GM21529 (cell line): ENCODE measurements at regions not wholly inside any gene's neighbourhood (a gene's known extent, or its start where the extent isn't known, plus 50 kb on each side); places are given as distances from the start of the nearest gene placed in this dataset.
"Not testable (repeated sequence)": the region's sequence is repeated elsewhere in the genome, so short reads cannot be mapped to it uniquely, and the experiment has no call there.

ENCODE experiments used
- ATAC-seq: cut with Tn5 transposase; IDR thresholded peaks from one replicate; pipeline ENCODE4 v1.9.1; 2021; ENCODE audit not compliant: unreplicated experiment

DNA sequence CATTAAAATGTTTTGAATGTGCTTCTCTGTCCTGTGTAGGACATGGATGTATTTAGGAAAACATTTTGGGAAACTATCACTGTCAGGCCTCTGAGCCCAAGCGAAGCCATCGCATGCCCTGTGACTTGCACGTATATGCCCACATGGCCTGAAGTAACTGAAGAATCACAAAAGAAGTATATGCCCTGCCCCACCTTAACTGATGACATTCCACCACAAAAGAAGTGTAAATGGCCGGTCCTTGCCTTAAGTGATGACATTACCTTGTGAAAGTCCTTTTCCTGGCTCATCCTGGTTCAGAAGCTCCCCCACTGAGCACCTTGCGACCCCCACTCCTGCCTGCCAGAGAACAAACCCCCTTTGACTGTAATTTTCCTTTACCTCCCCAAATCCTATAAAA lies 191.1 kb upstream of the MEIS1 start:
- not testable (repeated sequence) for ATAC-seq

DNA sequence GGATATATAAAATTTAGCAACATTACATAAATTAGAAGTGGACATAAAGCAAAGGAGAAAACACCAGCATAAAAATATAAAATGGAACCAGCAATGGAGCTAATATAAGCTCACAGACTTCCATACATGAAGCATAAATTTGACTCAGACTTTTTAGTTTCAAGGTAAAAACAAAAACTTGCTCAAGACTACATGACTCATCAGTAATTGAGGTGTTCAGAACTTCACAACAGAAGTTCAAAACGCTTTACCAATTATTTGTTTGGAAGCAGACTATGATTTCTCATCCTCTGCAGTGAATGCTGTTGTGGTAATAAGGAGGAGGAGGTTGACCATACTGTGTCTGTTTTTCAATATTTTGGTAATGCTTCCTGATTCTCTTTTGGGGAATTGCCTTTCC lies 192.0 kb upstream of the MEIS1 start:
- ATAC-seq = not testable (repeated sequence)

DNA sequence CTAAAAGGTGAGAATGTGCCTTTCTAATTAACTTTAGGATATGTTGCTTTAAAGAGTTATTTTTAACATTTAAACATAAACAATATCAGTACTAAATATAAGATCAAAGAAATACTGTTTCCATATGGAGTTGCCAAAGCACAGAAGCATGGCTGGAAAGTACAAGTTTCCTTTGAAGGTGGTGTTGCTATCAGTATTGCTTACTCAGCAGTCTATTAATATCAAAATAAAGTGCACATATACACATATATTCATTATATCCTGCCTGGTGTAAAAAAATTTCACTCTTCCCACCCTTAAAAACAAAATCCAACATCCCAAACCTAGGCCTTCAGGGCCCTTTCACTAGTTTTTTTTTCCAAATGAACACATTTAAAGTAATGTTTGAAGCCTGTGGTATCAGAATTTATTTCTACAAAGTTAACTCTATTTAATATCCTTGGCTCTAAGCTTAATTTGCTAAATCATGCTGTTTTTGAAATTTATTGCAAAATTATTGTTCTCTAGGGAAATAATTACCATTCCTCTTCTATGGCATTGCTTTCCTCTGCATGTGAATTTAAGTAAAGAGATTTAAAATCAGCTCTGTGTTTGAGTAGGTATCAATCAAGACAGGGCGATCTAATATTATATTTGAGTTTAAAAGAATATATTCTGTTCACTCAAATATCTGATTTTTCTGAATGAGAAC lies 192.7 kb upstream of the MEIS1 start:
- ATAC-seq = no peak

DNA sequence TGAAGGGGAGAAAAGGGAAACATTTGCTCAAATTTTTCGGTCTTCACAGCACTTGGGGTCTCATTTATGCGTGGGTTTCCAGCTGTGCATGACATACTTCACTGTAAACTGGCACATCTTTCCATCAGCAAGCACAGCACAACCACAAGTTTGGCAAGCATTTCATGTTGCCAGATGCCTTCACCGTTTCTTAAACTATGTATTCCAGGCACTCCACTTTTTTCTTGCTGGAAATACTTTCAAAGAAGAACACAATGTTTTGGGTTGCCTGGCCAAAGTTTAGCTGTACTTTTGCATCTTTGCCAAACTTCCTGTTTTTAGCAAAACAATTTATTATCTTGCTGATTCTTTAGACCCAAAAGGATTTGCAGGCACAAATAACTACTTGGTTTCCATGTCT lies 194.6 kb upstream of the MEIS1 start:
- ATAC-seq = no peak

DNA sequence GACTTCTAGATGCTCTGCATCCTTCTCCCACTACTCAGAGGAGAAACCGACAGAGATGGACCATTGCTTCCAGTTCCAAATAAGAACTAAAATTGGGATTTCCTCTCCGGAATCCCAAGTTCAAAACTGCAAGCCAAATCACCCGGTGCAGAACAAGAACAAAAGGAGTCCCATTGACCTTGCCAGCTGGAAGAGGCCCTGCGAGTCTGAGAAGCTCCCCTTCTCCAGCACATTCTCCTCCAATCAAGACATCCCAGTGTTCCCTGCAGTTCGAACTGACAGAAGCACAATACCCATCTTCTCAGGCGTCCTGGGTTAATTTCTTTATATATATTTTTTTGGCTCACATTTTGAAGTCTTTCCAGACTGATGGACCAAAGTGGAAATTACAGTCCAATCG lies 195.3 kb upstream of the MEIS1 start:
- ATAC-seq = no peak

DNA sequence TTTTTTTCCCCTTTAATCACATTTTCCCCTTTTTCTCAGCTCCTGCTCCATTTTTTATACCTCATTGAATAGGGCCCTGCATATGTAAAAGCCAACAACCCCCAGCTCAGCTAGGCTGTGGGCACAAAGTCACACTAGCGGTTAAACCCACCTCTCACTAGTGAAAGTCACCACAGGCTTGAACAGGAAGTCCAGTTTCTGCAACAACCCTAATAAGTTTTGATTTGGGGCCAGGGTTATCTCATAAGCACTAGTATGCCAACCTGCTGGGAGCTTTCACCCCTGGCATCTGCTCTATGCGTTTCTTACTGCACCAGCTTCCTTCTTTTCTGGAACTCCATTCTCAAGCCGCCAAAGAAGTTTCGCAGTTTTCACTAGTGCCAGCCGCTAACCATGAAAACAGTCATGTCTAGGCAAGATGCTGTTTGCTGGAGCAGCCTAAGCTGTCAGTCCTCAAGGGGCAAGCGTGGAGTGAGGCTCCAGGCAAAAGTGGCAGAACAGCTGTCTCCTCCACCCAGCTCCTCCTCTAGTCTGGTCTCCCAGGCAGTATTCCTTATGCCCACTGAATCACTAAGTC lies 197.0 kb upstream of the MEIS1 start:
- ATAC-seq = no peak

DNA sequence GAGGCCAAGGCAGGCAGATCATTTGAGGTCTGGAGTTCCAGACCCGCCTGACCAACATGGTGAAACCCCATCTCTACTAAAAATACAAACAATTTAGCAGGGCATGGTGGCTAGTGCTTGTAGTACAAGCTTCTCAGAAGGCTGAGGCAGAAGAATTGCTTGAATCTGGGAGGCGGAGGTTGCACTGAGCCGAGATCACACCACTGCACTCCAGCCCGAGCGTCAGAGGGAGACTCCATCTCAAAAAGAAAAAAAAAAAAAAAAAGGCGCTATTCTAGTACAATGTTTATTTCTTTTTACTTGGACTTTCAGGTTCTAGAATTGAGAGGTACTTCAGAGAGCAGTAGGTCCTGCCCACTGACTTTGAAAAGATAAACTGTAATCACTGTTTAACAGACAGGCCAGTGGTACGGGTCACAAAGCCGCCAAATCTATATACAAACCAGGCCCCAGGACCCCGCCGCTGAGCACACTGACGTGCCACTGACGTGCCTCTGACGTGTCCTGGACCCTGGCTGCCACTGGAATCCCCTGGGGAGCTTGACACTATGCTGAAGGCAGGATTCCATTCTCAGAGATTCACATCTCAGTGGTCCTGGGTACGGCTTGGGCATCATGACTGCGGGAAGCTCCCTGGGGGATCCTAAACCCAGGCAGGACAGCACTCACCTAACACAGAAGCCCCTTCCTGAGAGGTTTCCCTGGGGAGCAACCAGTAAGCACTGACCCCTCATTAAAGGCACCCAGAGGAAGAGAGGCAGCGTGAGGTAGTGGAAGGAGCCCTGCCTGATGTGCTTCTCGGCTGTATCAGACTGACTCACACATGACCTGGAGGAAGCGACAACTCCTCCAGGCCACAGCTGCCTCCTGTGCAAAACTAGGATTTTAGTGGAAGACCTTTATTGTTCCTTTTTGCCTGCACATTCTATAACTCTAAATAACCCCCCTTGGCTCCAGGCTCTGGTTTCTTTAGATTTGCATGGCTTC lies 197.8 kb upstream of the MEIS1 start:
- no peak for ATAC-seq

DNA sequence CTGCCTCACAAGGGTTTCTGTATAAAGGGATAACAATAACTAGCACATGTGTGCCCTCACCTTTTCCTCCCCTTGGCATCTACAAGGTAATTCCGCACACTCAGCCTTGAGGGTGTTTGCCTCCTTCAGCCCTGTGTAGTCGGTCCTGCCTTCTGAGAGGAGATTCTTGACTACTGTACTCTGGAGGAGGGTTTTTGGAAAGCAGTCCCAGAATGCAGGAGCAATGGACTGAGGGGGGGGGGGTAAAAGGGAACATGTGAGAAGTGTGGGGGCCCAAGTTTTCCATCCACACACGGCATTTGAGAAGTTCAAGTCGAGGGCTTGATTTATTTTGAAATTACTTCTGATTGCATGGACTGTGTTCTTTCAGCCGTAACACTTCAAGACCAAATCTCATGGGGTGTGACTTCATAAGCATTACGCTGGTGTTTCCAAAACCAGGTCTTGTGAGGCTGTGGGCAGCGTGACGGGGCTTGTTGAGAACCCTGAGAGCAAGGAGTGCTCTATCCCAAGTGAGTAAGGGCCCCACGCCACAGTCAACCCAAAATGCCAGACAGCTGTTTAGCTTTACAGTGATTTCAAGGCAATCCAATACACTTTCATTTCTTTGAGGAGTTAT lies 198.7 kb upstream of the MEIS1 start:
- ATAC-seq = no peak

DNA sequence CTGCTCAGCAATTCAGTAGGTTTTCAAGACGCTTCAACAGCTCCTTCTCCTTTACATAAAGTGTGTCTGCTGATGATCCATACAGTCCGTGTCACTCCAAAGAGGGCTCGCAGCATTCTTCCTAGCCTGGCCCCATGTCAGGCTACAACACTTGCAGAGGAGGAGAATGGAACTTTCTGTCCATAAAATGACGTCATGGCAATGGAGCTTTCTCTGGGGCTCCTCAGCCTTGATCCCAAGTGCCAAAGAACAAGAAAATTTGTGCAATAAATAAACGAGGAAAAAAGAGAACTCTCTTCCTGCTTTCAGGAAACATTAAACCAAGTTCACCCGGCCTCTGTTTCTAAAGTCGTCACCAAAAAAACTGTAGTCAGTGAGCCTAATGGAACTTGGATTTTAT lies 199.5 kb upstream of the MEIS1 start:
- no peak for ATAC-seq

DNA sequence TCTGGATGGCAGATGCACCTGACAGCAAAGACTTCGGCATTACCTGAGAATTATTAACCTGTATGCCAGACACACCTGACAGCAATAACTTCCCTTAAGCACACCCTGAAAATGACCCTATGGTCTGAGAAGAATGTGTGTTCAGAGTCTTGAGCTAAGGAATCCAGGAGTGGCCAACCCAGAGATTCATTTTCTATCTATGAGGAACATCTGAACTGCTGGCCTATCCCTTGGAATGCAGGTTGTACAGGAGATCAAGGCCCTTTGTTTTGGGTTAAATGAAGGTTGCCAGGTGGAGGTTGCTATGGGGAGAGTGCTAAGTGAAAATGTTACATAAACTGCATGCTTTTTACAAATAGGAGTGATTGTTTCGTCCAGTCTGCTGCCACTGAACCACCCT lies 200.9 kb upstream of the MEIS1 start:
- ATAC-seq = no peak

DNA sequence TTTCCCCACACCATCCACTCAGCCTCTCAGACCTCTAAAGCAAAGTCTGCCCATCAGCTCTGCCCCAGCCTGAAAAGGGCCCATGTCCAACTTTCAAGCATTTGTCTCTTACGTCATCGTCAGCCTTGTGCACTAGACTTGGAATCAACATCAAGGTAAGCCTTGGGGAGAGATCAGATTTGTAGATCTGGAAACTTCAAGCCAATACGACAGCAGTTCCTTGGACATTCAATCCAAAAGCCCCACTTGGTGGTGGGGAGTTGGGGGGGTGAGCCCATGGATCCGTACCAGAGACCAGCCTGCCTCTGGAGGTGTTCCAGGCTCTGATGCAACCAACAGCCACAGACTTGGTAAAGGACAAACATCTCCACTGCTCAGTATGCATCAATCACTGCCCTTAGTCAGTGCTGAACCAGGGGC lies 206.8 kb upstream of the MEIS1 start:
- ATAC-seq = no peak

DNA sequence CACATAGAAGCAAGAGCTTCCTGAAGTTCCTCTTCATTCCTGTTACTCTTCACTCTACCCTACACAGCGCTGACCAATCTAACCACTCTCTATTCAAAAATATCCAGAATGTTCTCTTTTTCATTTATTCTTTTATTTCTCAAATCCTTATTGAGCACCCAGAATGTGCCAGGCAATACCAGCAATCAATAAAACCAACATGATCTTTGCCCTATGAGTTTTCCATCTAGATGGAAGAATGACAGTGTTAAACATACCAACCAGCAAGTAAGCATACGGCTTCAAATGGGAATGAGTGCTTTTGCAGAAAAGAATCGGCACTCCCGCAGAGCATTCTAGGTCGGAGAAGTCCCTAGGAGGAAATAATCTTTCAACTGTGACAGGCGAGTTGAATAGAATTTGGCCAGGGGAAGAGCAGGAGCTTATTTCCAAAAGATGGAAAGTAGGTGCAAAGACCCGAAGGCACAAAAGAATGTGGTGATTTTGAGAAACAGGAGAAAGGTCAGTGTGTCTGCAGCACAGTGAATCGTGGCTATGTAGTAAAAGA lies 217.8 kb upstream of the MEIS1 start:
- ATAC-seq = no peak

DNA sequence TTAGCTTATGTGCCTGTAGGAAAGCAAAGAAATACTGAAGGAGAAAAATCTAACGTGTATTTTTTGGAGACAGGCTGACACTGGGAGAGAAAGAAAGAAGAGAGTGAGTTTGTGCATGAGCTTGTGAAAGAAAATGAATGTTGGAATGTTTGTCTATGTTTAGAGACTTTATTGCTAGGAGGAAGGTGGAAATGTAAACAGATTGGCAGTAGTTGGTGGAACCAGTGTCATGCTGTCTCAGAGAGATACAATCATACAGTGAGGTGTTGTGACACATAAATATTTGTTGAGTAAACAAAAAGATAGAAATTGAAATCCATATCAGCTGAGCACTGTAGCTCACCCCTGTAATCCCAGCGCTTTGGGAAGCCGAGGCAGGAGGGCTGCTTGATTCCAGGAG lies 222.2 kb upstream of the MEIS1 start:
- ATAC-seq = no peak

DNA sequence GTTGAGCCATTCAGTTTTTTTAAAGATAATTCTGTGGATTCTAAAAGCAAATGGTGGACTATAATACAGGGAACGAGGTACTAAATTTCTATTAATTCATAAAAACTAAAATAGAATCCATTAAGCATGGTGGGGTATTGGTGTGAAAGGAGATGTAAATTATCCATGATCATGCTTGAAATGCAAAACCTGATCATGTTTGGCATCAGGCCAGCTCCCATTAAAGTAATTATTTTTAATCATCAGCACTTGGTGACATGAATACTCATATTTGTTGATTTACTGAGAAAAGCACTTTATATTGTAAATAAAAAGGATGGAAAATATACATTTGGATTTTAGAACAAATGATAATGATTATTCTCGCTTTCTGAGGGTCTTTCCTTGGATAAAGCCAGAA lies 232.3 kb upstream of the MEIS1 start:
- ATAC-seq = no peak

DNA sequence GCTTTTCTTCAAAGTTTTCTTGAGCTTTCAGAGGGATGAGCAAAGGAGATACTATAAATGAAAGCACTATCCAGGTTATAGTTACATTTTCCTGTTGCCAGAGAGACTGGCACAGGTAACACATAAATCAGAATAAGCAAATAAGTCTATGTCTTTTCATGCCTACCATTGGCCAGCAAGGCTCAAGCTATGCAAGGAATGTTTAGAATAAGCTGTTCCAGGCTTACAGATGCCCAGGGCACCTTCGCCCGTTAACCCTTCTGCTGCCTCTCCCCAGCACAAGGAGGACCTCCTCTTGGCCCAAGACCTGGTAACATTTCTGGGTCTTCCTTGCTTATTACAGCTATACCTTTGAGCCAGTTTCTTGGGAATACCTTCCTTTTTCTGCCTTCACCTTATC lies 233.7 kb upstream of the MEIS1 start:
- ATAC-seq = no peak

DNA sequence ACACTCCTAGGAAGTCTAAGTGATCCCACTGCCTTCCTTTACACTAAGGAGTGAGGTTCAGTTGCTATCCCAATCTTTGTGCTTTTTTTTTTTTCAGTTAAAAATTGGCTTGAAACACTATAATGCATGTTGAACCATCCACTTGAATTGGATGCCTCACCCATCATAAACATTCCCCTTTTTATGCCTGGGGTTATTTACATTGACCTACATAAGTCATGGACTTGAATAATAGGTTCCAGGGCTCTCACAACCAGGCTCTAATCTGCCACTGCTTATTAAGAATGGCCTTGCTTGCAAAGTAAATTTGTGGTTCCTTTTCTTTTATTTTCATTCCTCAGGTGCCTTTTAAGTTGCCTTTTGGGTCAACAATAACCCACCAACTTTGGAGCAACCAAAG lies 236.1 kb upstream of the MEIS1 start:
- no peak for ATAC-seq

DNA sequence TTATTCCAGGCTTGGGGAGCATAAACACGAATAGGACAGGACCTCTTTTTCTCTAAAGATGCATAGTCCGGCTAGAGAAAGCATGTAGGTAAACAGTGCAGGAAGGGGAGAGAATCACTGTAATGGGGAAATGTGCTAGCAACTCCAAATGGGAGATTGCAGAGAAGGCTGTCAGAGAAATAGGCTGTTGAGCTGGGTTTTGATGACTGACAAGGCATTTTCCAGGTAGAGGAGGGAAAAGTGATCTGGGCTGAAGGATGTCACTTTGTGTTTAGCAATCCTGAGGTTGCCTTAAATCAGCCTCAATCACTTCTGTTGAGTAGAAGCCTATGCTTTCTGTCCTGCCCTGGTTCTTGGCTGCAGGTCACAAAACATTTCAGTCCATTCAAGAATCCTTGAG lies 242.0 kb upstream of the MEIS1 start:
- ATAC-seq = no peak

DNA sequence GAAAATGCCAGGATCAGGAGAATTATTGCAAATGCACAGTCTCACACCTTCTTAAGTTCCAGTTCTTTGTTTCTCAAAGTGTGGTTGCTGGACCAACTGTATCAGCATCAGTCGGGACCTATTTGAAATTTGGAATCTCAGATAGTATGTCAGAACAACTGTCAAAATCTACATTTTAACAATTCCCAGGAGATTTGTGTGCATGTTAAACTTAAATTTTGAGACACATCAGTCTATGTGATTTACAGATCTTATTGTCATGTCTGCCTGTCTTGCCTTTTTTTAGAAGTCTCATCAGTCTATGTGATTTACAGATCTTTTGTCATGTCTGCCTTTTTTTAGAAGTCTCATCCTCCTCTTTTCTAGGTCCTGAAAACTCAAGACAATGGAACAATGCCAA lies 243.6 kb upstream of the MEIS1 start:
- ATAC-seq = no peak

DNA sequence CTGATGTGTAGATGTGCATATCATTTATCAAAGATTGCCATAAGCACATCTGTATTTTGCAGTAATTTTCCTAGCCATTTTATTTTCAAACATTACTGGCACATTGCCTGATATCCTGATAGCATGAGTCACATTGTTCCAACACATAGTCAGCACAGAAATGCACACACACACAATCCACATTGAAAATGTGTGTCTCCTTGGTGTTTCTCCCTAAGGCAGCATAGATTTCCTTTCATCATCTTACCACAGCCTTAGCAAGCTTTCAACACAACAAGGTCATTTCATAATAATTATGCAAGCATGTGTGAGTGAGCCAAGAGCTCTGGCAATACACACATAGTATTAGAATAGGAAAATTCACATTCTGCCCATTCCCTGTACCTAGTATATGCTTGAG lies 245.4 kb upstream of the MEIS1 start:
- ATAC-seq = no peak

DNA sequence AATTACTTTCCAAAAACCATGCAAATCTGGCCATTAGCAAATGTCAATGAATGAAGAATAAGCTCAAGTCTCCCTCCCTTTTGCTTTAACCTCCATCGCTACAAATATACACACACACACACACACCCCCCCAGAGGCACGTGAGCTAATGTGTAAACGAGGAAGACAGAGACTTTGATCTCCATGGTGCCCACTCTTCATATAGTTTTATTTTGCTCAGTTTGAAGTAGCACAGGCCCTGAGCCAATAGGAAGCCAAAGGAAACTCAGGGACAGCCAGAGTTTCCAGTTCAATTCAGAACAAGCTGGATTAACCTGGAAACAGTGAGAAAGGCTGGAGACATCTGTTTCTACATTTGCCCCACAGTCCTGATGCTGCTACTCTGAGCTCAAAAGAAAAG lies 248.4 kb upstream of the MEIS1 start:
- ATAC-seq = no peak

DNA sequence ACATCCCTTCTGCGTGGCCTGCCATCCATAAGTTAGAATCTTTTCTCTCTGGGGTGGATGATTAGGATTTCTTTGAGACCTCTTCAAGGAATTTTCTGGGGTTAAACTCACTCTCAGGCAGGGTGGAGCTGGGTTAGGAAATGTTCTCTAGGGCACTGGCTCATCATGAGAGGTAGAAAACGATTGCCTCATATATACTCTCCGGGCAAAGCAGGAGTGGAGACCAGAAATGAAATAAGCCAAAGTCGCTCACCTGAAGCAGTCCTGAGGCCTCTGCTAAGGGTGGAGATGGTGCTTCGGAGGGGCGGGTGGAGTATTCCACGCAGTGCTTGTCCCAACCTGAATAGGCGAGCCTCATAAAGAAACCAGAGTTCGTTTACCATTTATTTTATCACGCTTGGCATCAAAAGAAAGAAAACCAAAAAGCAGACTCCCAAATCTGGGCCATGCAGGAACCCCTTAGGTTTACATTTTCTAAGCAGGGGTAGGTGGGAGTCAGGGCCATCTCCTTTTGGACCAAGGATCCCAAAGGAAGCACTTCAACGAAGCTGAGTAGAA lies 249.3 kb upstream of the MEIS1 start:
- no peak for ATAC-seq
